ENCODE measurements at regions not wholly inside any gene's neighbourhood (a gene's known extent, or its start where the extent isn't known, plus 50 kb on each side); places are given as distances from the start of the nearest gene placed in this dataset.

GRCh38 chr18:72181241-72181764, 362.8 kb downstream of the CBLN2 start:
- Histone ChIP-seq H3K36me3 (replicated peaks) (no peaks in the 10 kb centered on the region), H3K27me3 (replicated peaks) (no peaks in the 10 kb centered on the region), H3K27ac (no peak overlapping the region), H3K4me3 (ENCODE audit: low read depth, low read length) (no peak overlapping the region)
- DNase-seq = no peak
- in situ Hi-C loops (cut with HindIII; ENCODE audit: low pct_ligation_motif_present, low sequenced_read_pairs) = no loop called here
- no peak for TF ChIP-seq CTCF (IDR thresholded peaks at IDR 0.05; ENCODE audit: low read depth, low read length, missing control alignments)

- no peak for TF ChIP-seq CTCF (IDR thresholded peaks at IDR 0.05; ENCODE audit: low read depth, low read length, missing control alignments)
- H3K4me3 ChIP-seq (ENCODE audit: low read depth, low read length) = no peak overlapping the region
- H3K36me3 ChIP-seq (replicated peaks) = no peaks in the 10 kb centered on the region
- H3K27ac ChIP-seq = no peak overlapping the region
- DNase-seq = no peak
- H3K27me3 ChIP-seq (replicated peaks) = no peaks in the 10 kb centered on the region
- in situ Hi-C loops (cut with HindIII; ENCODE audit: low pct_ligation_motif_present, low sequenced_read_pairs) = no loop called here
Measured at GRCh38 chr18:72180689-72181088, 363.5 kb downstream of the CBLN2 start.

GRCh38 chr18:72174972-72175649, 369.0 kb downstream of the CBLN2 start:
- H3K27ac ChIP-seq = no peak overlapping the region
- TF ChIP-seq CTCF (IDR thresholded peaks at IDR 0.05; ENCODE audit: low read depth, low read length, missing control alignments) = no peak
- no peak overlapping the region for H3K4me3 ChIP-seq (ENCODE audit: low read depth, low read length)
- in situ Hi-C loops (cut with HindIII; ENCODE audit: low pct_ligation_motif_present, low sequenced_read_pairs) = no loop called here
- no peaks in the 10 kb centered on the region for H3K27me3 ChIP-seq (replicated peaks)
- DNase-seq = no peak
- no peaks in the 10 kb centered on the region for H3K36me3 ChIP-seq (replicated peaks)

GRCh38 chr18:72171596-72171995, 372.5 kb downstream of the CBLN2 start:
- in situ Hi-C loops (cut with HindIII; ENCODE audit: low pct_ligation_motif_present, low sequenced_read_pairs) = no loop called here
- Histone ChIP-seq H3K4me3 (ENCODE audit: low read depth, low read length) (no peak overlapping the region), H3K27me3 (replicated peaks) (no peaks in the 10 kb centered on the region), H3K36me3 (replicated peaks) (no peaks in the 10 kb centered on the region), H3K27ac (no peak overlapping the region)
- no peak for TF ChIP-seq CTCF (IDR thresholded peaks at IDR 0.05; ENCODE audit: low read depth, low read length, missing control alignments)
- no peak for DNase-seq

GRCh38 chr18:72161691-72162090, 382.5 kb downstream of the CBLN2 start:
- in situ Hi-C loops (cut with HindIII; ENCODE audit: low pct_ligation_motif_present, low sequenced_read_pairs) = no loop called here
- no peak for DNase-seq
- H3K36me3 ChIP-seq (replicated peaks) = no peaks in the 10 kb centered on the region
- no peak overlapping the region for H3K27ac ChIP-seq
- no peak overlapping the region for H3K4me3 ChIP-seq (ENCODE audit: low read depth, low read length)
- H3K27me3 ChIP-seq (replicated peaks) = no peaks in the 10 kb centered on the region
- no peak for TF ChIP-seq CTCF (IDR thresholded peaks at IDR 0.05; ENCODE audit: low read depth, low read length, missing control alignments)

Data from brain microvascular endothelial cell (primary cell).